ENCODE measurements at regions not wholly inside any gene's neighbourhood (a gene's known extent, or its start where the extent isn't known, plus 50 kb on each side); places are given as distances from the start of the nearest gene placed in this dataset.

DNA sequence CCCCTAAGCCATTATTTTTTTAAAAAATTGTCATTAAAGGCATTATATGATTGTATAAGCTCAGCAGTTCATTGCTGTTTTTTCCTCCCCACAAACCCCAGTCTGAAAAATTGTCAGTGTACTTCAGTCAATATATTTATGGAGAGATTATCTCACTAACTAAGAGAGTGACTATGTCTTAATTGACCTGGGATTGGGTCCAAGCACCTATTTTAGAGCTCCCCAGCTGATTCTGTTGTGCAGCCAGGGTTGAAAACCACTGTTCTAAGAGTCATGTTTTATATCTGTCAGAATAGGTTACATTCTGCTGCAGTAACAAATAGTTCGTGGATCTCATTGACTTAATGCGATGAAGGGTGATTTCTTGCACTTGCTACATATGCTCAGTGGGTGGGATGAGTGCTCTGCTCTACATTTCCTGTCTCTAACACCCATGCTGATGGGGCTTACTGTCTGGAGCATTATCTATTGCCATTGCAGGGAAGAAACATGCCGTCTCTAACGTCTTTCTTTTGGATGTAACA is 171.2 kb upstream of the MPHOSPH6 start:
- no peak for DNase-seq (ENCODE audit: low spot score)
- no peak overlapping the region for H3K27ac Mint-ChIP-seq
- ChIA-PET POLR2A (no interaction called here), CTCF (no interaction called here)
- H3K9me3 Mint-ChIP-seq, result peaks cover 41% of the 10 kb centered on the region
- no peak for ATAC-seq
- H3K27me3 Mint-ChIP-seq (ENCODE audit: low read depth), result no peaks in the 10 kb centered on the region
- TF ChIP-seq FOXP1 (CRISPR knock-in tag; IDR thresholded peaks at IDR 0.05; ENCODE audit: borderline replicate concordance) (no peak), ZNF232 (CRISPR knock-in tag; IDR thresholded peaks at IDR 0.05) (no peak), CDX4 (CRISPR knock-in tag; IDR thresholded peaks at IDR 0.05; ENCODE audit: borderline replicate concordance) (no peak), ZNF532 (CRISPR knock-in tag; IDR thresholded peaks at IDR 0.05; ENCODE audit: borderline replicate concordance) (no peak), GABPB1 (CRISPR knock-in tag; IDR thresholded peaks at IDR 0.05) (no peak)
- peaks cover 4% of the 10 kb centered on the region for H3K36me3 Mint-ChIP-seq
- peaks cover 14% of the 10 kb centered on the region for H3K4me1 Mint-ChIP-seq
- H3K4me3 Mint-ChIP-seq, result no peak overlapping the region

DNA sequence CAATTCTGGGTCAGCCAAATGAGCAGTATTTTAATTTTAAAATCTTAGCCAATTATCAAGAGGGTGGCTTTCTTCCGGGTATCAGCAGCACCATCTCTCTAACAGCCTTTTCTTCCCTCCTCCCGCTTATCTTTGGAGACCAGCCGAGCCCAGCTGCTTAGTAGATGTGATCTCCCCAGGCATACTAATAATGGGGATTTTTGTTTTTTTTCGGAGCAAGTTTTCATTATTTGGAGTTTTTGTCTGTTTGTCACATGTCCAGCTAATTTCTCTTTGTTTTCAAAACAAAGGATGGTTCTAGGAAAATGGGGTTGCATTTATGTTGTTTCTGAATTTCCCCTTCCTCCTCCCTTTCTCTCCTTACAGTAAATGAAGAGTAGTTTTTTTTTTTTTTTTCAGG is 170.5 kb upstream of the MPHOSPH6 start:
- H3K4me1 Mint-ChIP-seq, result peaks cover 9% of the 10 kb centered on the region; the same call in 1 of the 2 replicates
- no peak overlapping the region for H3K27ac Mint-ChIP-seq
- no peaks in the 10 kb centered on the region for H3K27me3 Mint-ChIP-seq (ENCODE audit: low read depth)
- peaks cover 4% of the 10 kb centered on the region for H3K36me3 Mint-ChIP-seq
- DNase-seq (ENCODE audit: low spot score) (no peak), ATAC-seq (no peak)
- no peak overlapping the region for H3K4me3 Mint-ChIP-seq
- POLR2A ChIA-PET, result no interaction called here
- H3K9me3 Mint-ChIP-seq, result peaks cover 43% of the 10 kb centered on the region
- CTCF ChIA-PET, result no interaction called here
- TF ChIP-seq NR1H2 (CRISPR knock-in tag; IDR thresholded peaks at IDR 0.05), result no peak
- TF ChIP-seq ZNF396 (CRISPR knock-in tag; IDR thresholded peaks at IDR 0.05; ENCODE audit: borderline replicate concordance), result no peak
- TF ChIP-seq, protein P1, sequence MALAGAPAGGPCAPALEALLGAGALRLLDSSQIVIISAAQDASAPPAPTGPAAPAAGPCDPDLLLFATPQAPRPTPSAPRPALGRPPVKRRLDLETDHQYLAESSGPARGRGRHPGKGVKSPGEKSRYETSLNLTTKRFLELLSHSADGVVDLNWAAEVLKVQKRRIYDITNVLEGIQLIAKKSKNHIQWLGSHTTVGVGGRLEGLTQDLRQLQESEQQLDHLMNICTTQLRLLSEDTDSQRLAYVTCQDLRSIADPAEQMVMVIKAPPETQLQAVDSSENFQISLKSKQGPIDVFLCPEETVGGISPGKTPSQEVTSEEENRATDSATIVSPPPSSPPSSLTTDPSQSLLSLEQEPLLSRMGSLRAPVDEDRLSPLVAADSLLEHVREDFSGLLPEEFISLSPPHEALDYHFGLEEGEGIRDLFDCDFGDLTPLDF (CRISPR knock-in tag; IDR thresholded peaks at IDR 0.05), result no peak
- TF ChIP-seq, protein P2, sequence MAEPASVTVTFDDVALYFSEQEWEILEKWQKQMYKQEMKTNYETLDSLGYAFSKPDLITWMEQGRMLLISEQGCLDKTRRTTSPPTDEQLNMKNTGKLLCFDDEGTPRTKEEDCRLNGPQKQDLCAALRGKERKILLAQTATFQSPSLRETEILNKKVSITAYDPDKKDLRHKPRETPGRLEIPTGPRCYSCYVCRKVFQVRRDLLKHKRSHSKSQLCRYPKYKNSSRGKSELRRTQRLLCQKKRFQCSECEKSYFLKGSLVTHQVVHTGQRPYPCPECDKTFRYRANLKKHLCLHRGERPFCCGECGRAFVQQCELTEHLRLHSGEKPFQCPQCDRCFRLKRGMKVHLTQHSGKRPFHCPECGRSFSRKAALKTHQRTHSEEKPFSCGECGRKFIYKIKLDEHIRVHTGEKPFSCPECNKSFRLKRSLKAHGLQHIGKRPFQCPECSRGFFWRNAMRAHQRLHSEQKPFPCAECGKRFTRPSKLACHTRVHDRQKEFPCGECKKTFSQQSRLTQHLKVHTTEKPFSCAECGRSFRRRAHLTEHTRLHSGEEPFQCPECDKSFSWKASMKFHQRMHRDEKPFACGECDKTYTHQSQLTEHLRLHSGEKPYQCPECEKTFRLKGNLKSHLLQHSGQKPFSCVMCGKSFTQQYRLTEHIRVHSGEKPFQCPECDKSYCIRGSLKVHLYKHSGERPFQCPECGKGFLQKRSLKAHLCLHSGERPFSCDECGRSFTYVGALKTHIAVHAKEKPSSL (CRISPR knock-in tag; conservative IDR thresholded peaks at IDR 0.05), result no peak
- TF ChIP-seq ZBTB21 (CRISPR knock-in tag; IDR thresholded peaks at IDR 0.05; ENCODE audit: borderline replicate concordance), result no peak
- TF ChIP-seq SMAD4 (CRISPR knock-in tag; IDR thresholded peaks at IDR 0.05), result no peak
- no peak for TF ChIP-seq CREM (CRISPR knock-in tag; IDR thresholded peaks at IDR 0.05)
- no peak for TF ChIP-seq NFE2L1 (CRISPR knock-in tag; IDR thresholded peaks at IDR 0.05)
- no peak for TF ChIP-seq NFYB (CRISPR knock-in tag; conservative IDR thresholded peaks at IDR 0.05; ENCODE audit: low read depth)
- no peak for TF ChIP-seq ZNF423 (CRISPR knock-in tag; IDR thresholded peaks at IDR 0.05)
- no peak for TF ChIP-seq MAX (CRISPR knock-in tag; IDR thresholded peaks at IDR 0.05)
- no peak for TF ChIP-seq ZNF219 (CRISPR knock-in tag; IDR thresholded peaks at IDR 0.05; ENCODE audit: borderline replicate concordance)
- TF ChIP-seq, protein P3, sequence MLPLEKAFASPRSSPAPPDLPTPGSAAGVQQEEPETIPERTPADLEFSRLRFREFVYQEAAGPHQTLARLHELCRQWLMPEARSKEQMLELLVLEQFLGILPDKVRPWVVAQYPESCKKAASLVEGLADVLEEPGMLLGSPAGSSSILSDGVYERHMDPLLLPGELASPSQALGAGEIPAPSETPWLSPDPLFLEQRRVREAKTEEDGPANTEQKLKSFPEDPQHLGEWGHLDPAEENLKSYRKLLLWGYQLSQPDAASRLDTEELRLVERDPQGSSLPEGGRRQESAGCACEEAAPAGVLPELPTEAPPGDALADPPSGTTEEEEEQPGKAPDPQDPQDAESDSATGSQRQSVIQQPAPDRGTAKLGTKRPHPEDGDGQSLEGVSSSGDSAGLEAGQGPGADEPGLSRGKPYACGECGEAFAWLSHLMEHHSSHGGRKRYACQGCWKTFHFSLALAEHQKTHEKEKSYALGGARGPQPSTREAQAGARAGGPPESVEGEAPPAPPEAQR (CRISPR knock-in tag; IDR thresholded peaks at IDR 0.05), result no peak
- no peak for TF ChIP-seq TCF7 (CRISPR knock-in tag; IDR thresholded peaks at IDR 0.05; ENCODE audit: low read depth)
- no peak for TF ChIP-seq CREB1 (CRISPR knock-in tag; IDR thresholded peaks at IDR 0.05)
